Body of pancreas (tissue), 4 donors: ENCODE measurements at regions not wholly inside any gene's neighbourhood (a gene's known extent, or its start where the extent isn't known, plus 50 kb on each side); places are given as distances from the start of the nearest gene placed in this dataset.

Experiments used
- ATAC-seq: fragments of 150-250 bp; one replicate; pipeline ENCODE4 v1.9.1; 2016
- DNase-seq, 4 donors: peaks; one replicate each; pipeline ENCODE4 v3.0.0-alpha.2; 2019
- H3K27ac ChIP-seq, 4 donors: fragments of 200-600 bp; sonication (generic); 1 replicate in 3 of 4; 2 replicates in 1 of 4; pipeline versions ENCODE4 v1.5.1 to v1.6.1; 2016 to 2019; ENCODE audit warnings: mild to moderate bottlenecking in 1 of 4, mixed read lengths in 1 of 4, moderate library complexity in 1 of 4
- H3K27me3 ChIP-seq, 2 donors: fragments of 200-600 bp; sonication (generic); one replicate each; pipeline ENCODE4 v1.6.0; 2016; ENCODE audit warnings: mild to moderate bottlenecking in 1 of 2
- H3K36me3 ChIP-seq, 2 donors: fragments of 200-600 bp; sonication (generic); replicated peaks in 1 of 2; 2 replicates each; pipeline ENCODE4 v1.5.1; 2016; ENCODE audit warnings: low read depth in 2 of 2; ENCODE audit not compliant: insufficient read depth in 1 of 2
- H3K4me1 ChIP-seq: fragments of 200-600 bp; sonication (generic); one replicate; pipeline ENCODE4 v1.6.0; 2016
- H3K4me3 ChIP-seq, 2 donors: fragments of 200-600 bp; sonication (generic); 1 replicate in 1 of 2; 2 replicates in 1 of 2; pipeline ENCODE4 v1.5.1; 2016 to 2019
- H3K9me3 ChIP-seq, 3 donors: fragments of 200-600 bp; sonication (generic); 1 replicate in 2 of 3; 2 replicates in 1 of 3; pipeline ENCODE4 v1.5.1; 2016
- CTCF ChIP-seq, 7 experiments: fragments of 450-650 bp in 4 of 7; fragments of 200-600 bp in 3 of 7; sonication (generic) in 3 of 7; IDR thresholded peaks; one replicate each; pipeline ENCODE4 v1.5.1; 2016 to 2019; ENCODE audit warnings: antibody characterized with exemption in 7 of 7
- POLR2A ChIP-seq, 3 donors: fragments of 450-650 bp; IDR thresholded peaks; one replicate each; pipeline ENCODE4 v1.6.1; 2016; ENCODE audit warnings: antibody characterized with exemption in 3 of 3, mild to moderate bottlenecking in 2 of 3
- WGBS, 2 donors: methylation state at CpG; one replicate each; pipeline ENCODE4 v1.1.5; 2017; 5-methylcytosine and 5-hydroxymethylcytosine counted together
- intact Hi-C: fragments of 100-400 bp; cut with DNase I; formaldehyde crosslinking; loops from one replicate; pipeline ENCODE4 v1.15.1; 2023

- no peak for DNase-seq
- Histone ChIP-seq H3K27ac (no peak overlapping the region), H3K9me3 (no peaks in the 10 kb centered on the region), H3K4me1 (no peaks in the 10 kb centered on the region), H3K27me3 (no peaks in the 10 kb centered on the region), H3K4me3 (no peak overlapping the region), H3K36me3 (no peaks in the 10 kb centered on the region)
- WGBS, 2 donors: 77 to 83% methylated on average over 7 of the region's 7 CpGs
- intact Hi-C loops: no loop called here
- no peak for ATAC-seq
- TF ChIP-seq CTCF (IDR thresholded peaks at IDR 0.05): no peak
- no peak for TF ChIP-seq POLR2A (IDR thresholded peaks at IDR 0.05)
Measured at GRCh38 chr13:108575430-108575829, 54.0 kb upstream of the MYO16 start.
